IMR-90 (cell line): ENCODE measurements at regions not wholly inside any gene's neighbourhood (a gene's known extent, or its start where the extent isn't known, plus 50 kb on each side); places are given as distances from the start of the nearest gene placed in this dataset.

ENCODE experiments used
- ATAC-seq: fragments of 200-7000 bp; cut with Tn5 transposase; 2 replicates; pipeline ENCODE4 v1.9.1; 2020; ENCODE audit warnings: low read depth, mild to moderate bottlenecking, moderate library complexity
- BruUV-seq: library from RNA; stranded (reverse); fragments of 400-500 nt; replicated peaks from 2 replicates; lab custom pipeline; 2021; lab: Mats Ljungman, UMichigan
- CTCF ChIA-PET: fragments of 300-600 bp; formaldehyde crosslinking; extraction: SDS; loops from one replicate; lab custom pipeline; 2021; ENCODE audit warnings: antibody characterized with exemption; lab: Yijun Ruan, JAX
- POLR2A ChIA-PET: fragments of 300-600 bp; sonication (Branson Sonifier 250); formaldehyde crosslinking; loops from one replicate; lab custom pipeline; 2022; ENCODE audit warnings: antibody characterized with exemption; ENCODE audit not compliant: unreplicated experiment; lab: Charles Lee
- DNase-seq: peaks from one replicate; pipeline ENCODE4 v3.0.0; 2013
- H2AFZ ChIP-seq: replicated peaks from 2 replicates; pipeline ENCODE3; 2013; ENCODE audit warnings: low read length, mild to moderate bottlenecking; ENCODE audit not compliant: poor library complexity
- H2AK5ac ChIP-seq: 2 replicates; pipeline ENCODE4 v1.6.1; 2013; ENCODE audit warnings: low read depth, low read length, inconsistent platforms
- H2AK9ac ChIP-seq: replicated peaks from 2 replicates; pipeline ENCODE3; 2013; ENCODE audit warnings: mild to moderate bottlenecking, low read depth, low read length, moderate library complexity; ENCODE audit not compliant: poor library complexity
- H2BK120ac ChIP-seq: 2 replicates; pipeline ENCODE4 v1.6.1; 2013; ENCODE audit warnings: low read depth, low read length, inconsistent platforms
- H2BK15ac ChIP-seq: 3 replicates; pipeline ENCODE4 v1.6.1; 2013; ENCODE audit warnings: low read depth, low read length, inconsistent platforms
- H2BK20ac ChIP-seq: 2 replicates; pipeline ENCODE4 v1.6.1; 2013; ENCODE audit warnings: low read depth, mild to moderate bottlenecking, inconsistent platforms, low read length, moderate library complexity
- H2BK5ac ChIP-seq: 2 replicates; pipeline ENCODE4 v1.6.1; 2013; ENCODE audit warnings: mild to moderate bottlenecking, low read depth, low read length, inconsistent platforms; ENCODE audit not compliant: poor library complexity, severe bottlenecking
- H3K14ac ChIP-seq: replicated peaks from 2 replicates; pipeline ENCODE4 v1.6.1; 2013; ENCODE audit warnings: low read depth, low read length, inconsistent platforms
- H3K18ac ChIP-seq: 2 replicates; pipeline ENCODE4 v1.6.1; 2013; ENCODE audit warnings: low read depth, low read length, control low read depth
- H3K23ac ChIP-seq: 2 replicates; pipeline ENCODE4 v1.6.1; 2013; ENCODE audit warnings: low read depth, low read length, inconsistent platforms
- H3K27ac ChIP-seq: 2 replicates; pipeline ENCODE4 v1.5.1; 2013; ENCODE audit warnings: mild to moderate bottlenecking, control low read depth, low read length; ENCODE audit not compliant: insufficient read depth
- H3K27me3 ChIP-seq: 2 replicates; pipeline ENCODE4 v1.6.1; 2013; ENCODE audit warnings: low read length; ENCODE audit not compliant: control insufficient read depth, insufficient read depth
- H3K36me3 ChIP-seq: 2 replicates; pipeline ENCODE4 v1.6.1; 2013; ENCODE audit warnings: low read length, mixed read lengths; ENCODE audit not compliant: control insufficient read depth, insufficient read depth
- H3K4ac ChIP-seq: 2 replicates; pipeline ENCODE4 v1.6.1; 2013; ENCODE audit warnings: low read depth, low read length, inconsistent platforms
- H3K4me1 ChIP-seq: 2 replicates; pipeline ENCODE4 v1.6.1; 2013; ENCODE audit warnings: low read length, mixed read lengths; ENCODE audit not compliant: control insufficient read depth, insufficient read depth
- H3K4me2 ChIP-seq: 2 replicates; pipeline ENCODE4 v1.6.1; 2013; ENCODE audit warnings: low read depth, mild to moderate bottlenecking, control low read depth, low read length, moderate library complexity
- H3K4me3 ChIP-seq: 2 replicates; pipeline ENCODE4 v1.5.1; 2013; ENCODE audit warnings: low read depth, mild to moderate bottlenecking, control low read depth, low read length, moderate library complexity; ENCODE audit not compliant: insufficient read depth
- H3K56ac ChIP-seq: 2 replicates; pipeline ENCODE4 v1.6.1; 2013; ENCODE audit warnings: low read length, inconsistent platforms; ENCODE audit not compliant: insufficient read depth; ENCODE audit errors: extremely low read depth
- H3K79me1 ChIP-seq, 2 experiments: 2 replicates each; pipeline ENCODE4 v1.6.1; 2013; ENCODE audit warnings: low read length in 2 of 2, inconsistent platforms in 1 of 2, low read depth in 1 of 2
- H3K9ac ChIP-seq: 2 replicates; pipeline ENCODE4 v1.6.1; 2013; ENCODE audit warnings: low read depth, low read length, control low read depth
- H3K9me1 ChIP-seq: 2 replicates; pipeline ENCODE4 v1.6.1; 2013; ENCODE audit warnings: low read length, inconsistent platforms; ENCODE audit not compliant: insufficient read depth
- H3K9me3 ChIP-seq: 2 replicates; pipeline ENCODE4 v1.6.1; 2013; ENCODE audit warnings: low read length; ENCODE audit not compliant: control insufficient read depth, insufficient read depth
- H4K20me1 ChIP-seq: 2 replicates; pipeline ENCODE4 v1.6.1; 2013; ENCODE audit warnings: low read length, inconsistent platforms; ENCODE audit not compliant: insufficient read depth
- H4K5ac ChIP-seq: 2 replicates; pipeline ENCODE4 v1.6.1; 2013; ENCODE audit warnings: mild to moderate bottlenecking, low read depth, low read length, control low read depth
- H4K8ac ChIP-seq, 2 experiments: 2 replicates each; pipeline ENCODE4 v1.6.1; 2013; ENCODE audit warnings: low read depth in 2 of 2, low read length in 2 of 2, control low read depth in 1 of 2, inconsistent platforms in 1 of 2
- H4K91ac ChIP-seq: 2 replicates; pipeline ENCODE4 v1.6.1; 2013; ENCODE audit warnings: low read depth, low read length, inconsistent platforms; ENCODE audit not compliant: insufficient read depth
- MAFK ChIP-seq: IDR thresholded peaks from 2 replicates; pipeline ENCODE4 v1.6.1; 2012; ENCODE audit warnings: low read depth, low read length, improper control_type of control experiment
- WGBS, 2 experiments: methylation state at CpG; one replicate each; pipeline versions ENCODE4 v1.1.5 to v1.1.7; 2013; ENCODE audit warnings: missing lambda C conversion rate in 2 of 2; ENCODE audit not compliant: insufficient read length in 1 of 2; ENCODE audit errors: extremely low coverage in 2 of 2; 5-methylcytosine and 5-hydroxymethylcytosine counted together
- dilution Hi-C: fragments of 300-500 bp; cut with HindIII; formaldehyde crosslinking; loops from one replicate; pipeline ENCODE4 v1.14.3; 2018; ENCODE audit warnings: low sequenced_read_pairs; ENCODE audit not compliant: unreplicated experiment
- in situ Hi-C: fragments of 300-500 bp; cut with MboI; formaldehyde crosslinking; loops from 3 replicates; pipeline ENCODE4 v1.14.3; 2019; ENCODE audit warnings: low sequenced_read_pairs, inconsistent platforms, mixed read lengths
- intact Hi-C: fragments of 100-400 bp; cut with micrococcal nuclease; formaldehyde crosslinking; loops from 2 replicates; pipeline ENCODE4 v1.10.0; 2022
- TF ChIP-seq, protein P1 (sequence below): fragments of 150-350 bp; IDR thresholded peaks from 2 replicates; pipeline ENCODE4 v1.6.1; 2016; ENCODE audit warnings: low read depth, mild to moderate bottlenecking, low read length, moderate library complexity, borderline replicate concordance

- ATAC-seq (no peak), DNase-seq (no peak)
- Histone ChIP-seq H2AFZ (no peak overlapping the region), H2BK120ac (no peak overlapping the region), H3K4me2 (no peak overlapping the region), H3K36me3 (no peaks in the 10 kb centered on the region), H4K5ac (no peak overlapping the region), H3K23ac (no peak overlapping the region), H3K79me1 (no peaks in the 10 kb centered on the region), H3K27me3 (no peaks in the 10 kb centered on the region), H2AK5ac (no peak overlapping the region), H3K9me1 (no peaks in the 10 kb centered on the region), H2BK15ac (no peak overlapping the region), H4K8ac (no peak overlapping the region), H2AK9ac (no peak overlapping the region), H4K91ac (no peak overlapping the region), H3K4me3 (no peak overlapping the region), H4K20me1 (no peaks in the 10 kb centered on the region), H2BK20ac (no peak overlapping the region), H3K27ac (no peak overlapping the region), H3K9ac (no peak overlapping the region), H3K4ac (no peak overlapping the region), H3K9me3 (no peaks in the 10 kb centered on the region), H3K56ac (no peak overlapping the region), H3K18ac (no peak overlapping the region), H3K4me1 (no peaks in the 10 kb centered on the region; the same call in 1 of the 2 replicates), H3K14ac (no peak overlapping the region), H2BK5ac (no peak overlapping the region)
- POLR2A ChIA-PET, result no interaction called here
- WGBS, 2 experiments, result no CpG with 5 or more reads among the region's 4 CpGs
- no TSS peak for BruUV-seq
- in situ Hi-C loops, result loop anchor here (10.0 kb wide), 1 partner anchor 61 kb away; no protein-coding TSS in a partner anchor
- intact Hi-C loops, result no loop called here
- TF ChIP-seq MAFK, result peak; percentile 49
- TF ChIP-seq, protein P1, sequence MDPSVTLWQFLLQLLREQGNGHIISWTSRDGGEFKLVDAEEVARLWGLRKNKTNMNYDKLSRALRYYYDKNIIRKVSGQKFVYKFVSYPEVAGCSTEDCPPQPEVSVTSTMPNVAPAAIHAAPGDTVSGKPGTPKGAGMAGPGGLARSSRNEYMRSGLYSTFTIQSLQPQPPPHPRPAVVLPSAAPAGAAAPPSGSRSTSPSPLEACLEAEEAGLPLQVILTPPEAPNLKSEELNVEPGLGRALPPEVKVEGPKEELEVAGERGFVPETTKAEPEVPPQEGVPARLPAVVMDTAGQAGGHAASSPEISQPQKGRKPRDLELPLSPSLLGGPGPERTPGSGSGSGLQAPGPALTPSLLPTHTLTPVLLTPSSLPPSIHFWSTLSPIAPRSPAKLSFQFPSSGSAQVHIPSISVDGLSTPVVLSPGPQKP, result no peak
- dilution Hi-C loops, result no loop called here
- CTCF ChIA-PET, result no interaction called here
These were observed 212.1 kb downstream of the GPR37 start for GRCh38 chr7:124553502-124553901.
